HG03575 (cell line): ENCODE measurements at regions not wholly inside any gene's neighbourhood (a gene's known extent, or its start where the extent isn't known, plus 50 kb on each side); places are given as distances from the start of the nearest gene placed in this dataset.

Experiments used
- ATAC-seq: cut with Tn5 transposase; IDR thresholded peaks from one replicate; pipeline ENCODE4 v1.9.1; 2021; ENCODE audit not compliant: unreplicated experiment, insufficient number of reproducible peaks, low FRiP score; ENCODE audit errors: extremely low read depth

- ATAC-seq, result no peak
Observed at GRCh38 chr1:80050523-80050922, 1044.0 kb upstream of the ADGRL4 start.

GRCh38 chr1:80050085-80050484 lies 1043.6 kb upstream of the ADGRL4 start:
- ATAC-seq, result no peak

- no peak for ATAC-seq
Observed at GRCh38 chr1:80048716-80049115, 1042.2 kb upstream of the ADGRL4 start.

GRCh38 chr1:80047791-80048190 lies 1041.3 kb upstream of the ADGRL4 start:
- no peak for ATAC-seq

GRCh38 chr1:80044662-80045061 lies 1038.1 kb upstream of the ADGRL4 start:
- ATAC-seq, result no peak

- no peak for ATAC-seq
Observed at GRCh38 chr1:80036690-80037432, 1030.3 kb upstream of the ADGRL4 start.

GRCh38 chr1:80023358-80023757 lies 1016.8 kb upstream of the ADGRL4 start:
- ATAC-seq, result no peak

- ATAC-seq, result no peak
Observed at GRCh38 chr1:80021891-80022290, 1015.4 kb upstream of the ADGRL4 start.

GRCh38 chr1:80018348-80018747 lies 1011.8 kb upstream of the ADGRL4 start:
- ATAC-seq, result no peak

- no peak for ATAC-seq
Observed at GRCh38 chr1:80008934-80009333, 1002.4 kb upstream of the ADGRL4 start.

GRCh38 chr1:80003250-80003649 lies 996.7 kb upstream of the ADGRL4 start:
- ATAC-seq, result no peak

GRCh38 chr1:79988401-79988800 lies 981.9 kb upstream of the ADGRL4 start:
- no peak for ATAC-seq

- ATAC-seq, result no peak
Observed at GRCh38 chr1:79982211-79982610, 975.7 kb upstream of the ADGRL4 start.

GRCh38 chr1:79981481-79981880 lies 975.0 kb upstream of the ADGRL4 start:
- ATAC-seq, result no peak

- ATAC-seq, result no peak
Observed at GRCh38 chr1:79979346-79979745, 972.8 kb upstream of the ADGRL4 start.

GRCh38 chr1:79976287-79976686 lies 969.8 kb upstream of the ADGRL4 start:
- ATAC-seq, result no peak

GRCh38 chr1:79974659-79975058 lies 968.1 kb upstream of the ADGRL4 start:
- ATAC-seq, result no peak

GRCh38 chr1:79969886-79970285 lies 963.4 kb upstream of the ADGRL4 start:
- ATAC-seq, result no peak

GRCh38 chr1:79966438-79966837 lies 959.9 kb upstream of the ADGRL4 start:
- no peak for ATAC-seq

GRCh38 chr1:79959635-79960034 lies 953.1 kb upstream of the ADGRL4 start:
- no peak for ATAC-seq

GRCh38 chr1:79955966-79956365 lies 949.4 kb upstream of the ADGRL4 start:
- ATAC-seq, result no peak
